ENCODE measurements at regions not wholly inside any gene's neighbourhood (a gene's known extent, or its start where the extent isn't known, plus 50 kb on each side); places are given as distances from the start of the nearest gene placed in this dataset.

- DNase-seq (ENCODE audit: low read depth), result no peak
Observed at GRCh38 chr1:76763738-76764137, 103.5 kb upstream of the ST6GALNAC5 start.

GRCh38 chr1:76764638-76765454, 102.4 kb upstream of the ST6GALNAC5 start:
- DNase-seq (ENCODE audit: low read depth), result no peak

- no peak for DNase-seq (ENCODE audit: low read depth)
Observed at GRCh38 chr1:76766381-76766780, 100.9 kb upstream of the ST6GALNAC5 start.

- DNase-seq (ENCODE audit: low read depth), result no peak
Observed at GRCh38 chr1:76769911-76770310, 97.4 kb upstream of the ST6GALNAC5 start.

GRCh38 chr1:76770979-76771378, 96.3 kb upstream of the ST6GALNAC5 start:
- no peak for DNase-seq (ENCODE audit: low read depth)

- DNase-seq (ENCODE audit: low read depth), result no peak
Observed at GRCh38 chr1:76781447-76781846, 85.8 kb upstream of the ST6GALNAC5 start.

- peak; percentile 60 for DNase-seq (ENCODE audit: low read depth)
Observed at GRCh38 chr1:76782809-76783208, 84.5 kb upstream of the ST6GALNAC5 start.

GRCh38 chr1:76784502-76784901, 82.8 kb upstream of the ST6GALNAC5 start:
- no peak for DNase-seq (ENCODE audit: low read depth)

- DNase-seq (ENCODE audit: low read depth), result no peak
Observed at GRCh38 chr1:76786222-76786621, 81.1 kb upstream of the ST6GALNAC5 start.

- no peak for DNase-seq (ENCODE audit: low read depth)
Observed at GRCh38 chr1:76793594-76793993, 73.7 kb upstream of the ST6GALNAC5 start.

GRCh38 chr1:76799700-76800099, 67.6 kb upstream of the ST6GALNAC5 start:
- no peak for DNase-seq (ENCODE audit: low read depth)

- DNase-seq (ENCODE audit: low read depth), result no peak
Observed at GRCh38 chr1:76802094-76802493, 65.2 kb upstream of the ST6GALNAC5 start.

GRCh38 chr1:76807543-76808260, 59.6 kb upstream of the ST6GALNAC5 start:
- no peak for DNase-seq (ENCODE audit: low read depth)

Data from renal cortical epithelial cell (primary cell).